SK-N-SH (cell line): ENCODE measurements at regions not wholly inside any gene's neighbourhood (a gene's known extent, or its start where the extent isn't known, plus 50 kb on each side); places are given as distances from the start of the nearest gene placed in this dataset.

Source experiments
- CTCF ChIA-PET: fragments of 300-600, 350-600 bp; formaldehyde crosslinking; extraction: SDS; loops from one replicate; lab custom pipeline; 2021; lab: Yijun Ruan, JAX
- POLR2A ChIA-PET: fragments of 350-600 bp; sonication (Branson Sonifier 250); formaldehyde crosslinking; extraction: SDS; loops from one replicate; lab custom pipeline; 2020; ENCODE audit warnings: antibody characterized with exemption, inconsistent platforms; lab: Yijun Ruan, JAX
- DNase-seq: peaks from one replicate; pipeline ENCODE4 v3.0.0; 2012
- H2AFZ ChIP-seq: fragments of 200-600 bp; sonication (generic); 2 replicates; pipeline ENCODE4 v1.8.1; 2016; ENCODE audit warnings: antibody characterized with exemption, mild to moderate bottlenecking, low read depth
- H3F3A ChIP-seq: fragments of 200-600 bp; sonication (generic); replicated peaks from 2 replicates; pipeline ENCODE3; 2016; ENCODE audit warnings: antibody characterized with exemption, mild to moderate bottlenecking; ENCODE audit not compliant: insufficient read depth
- H3K27ac ChIP-seq, 2 experiments: fragments of 200-500 bp in 1 of 2; fragments of 200-600 bp in 1 of 2; sonication (Bioruptor generic) in 1 of 2; sonication (generic), shearing (Covaris generic) in 1 of 2; 2 replicates each; pipeline versions ENCODE4 v1.5.1 to v1.6.1; 2014 to 2016; ENCODE audit warnings: low read depth in 2 of 2, inconsistent platforms in 1 of 2, low read length in 1 of 2, mild to moderate bottlenecking in 1 of 2, mixed read lengths in 1 of 2
- H3K27me3 ChIP-seq: fragments of 200-600 bp; sonication (generic), shearing (Covaris generic); 2 replicates; pipeline ENCODE4 v1.6.1; 2016; ENCODE audit warnings: mixed run types; ENCODE audit not compliant: insufficient read depth
- H3K36me3 ChIP-seq, 2 experiments: fragments of 200-500 bp in 1 of 2; fragments of 200-600 bp in 1 of 2; sonication (Bioruptor generic) in 1 of 2; sonication (generic) in 1 of 2; replicated peaks in 1 of 2; 2 replicates each; pipeline versions ENCODE3 to v1.5.1; 2014 to 2016; ENCODE audit warnings: low read length in 1 of 2, mild to moderate bottlenecking in 1 of 2; ENCODE audit not compliant: insufficient read depth in 2 of 2, control insufficient read depth in 1 of 2
- H3K4me1 ChIP-seq, 2 experiments: fragments of 200-500 bp in 1 of 2; fragments of 200-600 bp in 1 of 2; sonication (Bioruptor generic) in 1 of 2; sonication (generic), shearing (Covaris generic) in 1 of 2; 2 replicates each; pipeline versions ENCODE4 v1.5.1 to v1.6.1; 2014 to 2016; ENCODE audit warnings: low read depth in 1 of 2, low read length in 1 of 2, mixed run types in 1 of 2; ENCODE audit not compliant: insufficient read depth in 2 of 2, control insufficient read depth in 1 of 2
- H3K4me2 ChIP-seq: fragments of 200-600 bp; sonication (generic), shearing (Covaris generic); 2 replicates; pipeline ENCODE4 v1.6.1; 2017; ENCODE audit warnings: mixed run types
- H3K4me3 ChIP-seq, 2 experiments: fragments of 200-500 bp in 1 of 2; fragments of 200-600 bp in 1 of 2; sonication (Bioruptor generic) in 1 of 2; sonication (generic), shearing (Covaris generic) in 1 of 2; 2 replicates each; pipeline versions ENCODE4 v1.5.1 to v1.8.1; 2014 to 2016; ENCODE audit warnings: low read depth in 2 of 2, inconsistent platforms in 1 of 2, low read length in 1 of 2, mild to moderate bottlenecking in 1 of 2, mixed read lengths in 1 of 2, moderate library complexity in 1 of 2
- H3K79me2 ChIP-seq: fragments of 200-600 bp; sonication (generic); 2 replicates; pipeline ENCODE4 v1.8.1; 2017; ENCODE audit warnings: mild to moderate bottlenecking; ENCODE audit not compliant: insufficient read depth
- H3K9ac ChIP-seq: fragments of 200-600 bp; sonication (generic); 2 replicates; pipeline ENCODE4 v1.6.1; 2017; ENCODE audit warnings: mixed run types
- H3K9me2 ChIP-seq: fragments of 200-600 bp; sonication (generic); 2 replicates; pipeline ENCODE4 v1.6.1; 2017; ENCODE audit warnings: mixed run types
- H3K9me3 ChIP-seq: fragments of 200-600 bp; sonication (generic); 2 replicates; pipeline ENCODE4 v1.6.1; 2017; ENCODE audit warnings: mixed run types, mild to moderate bottlenecking, moderate library complexity
- H4K20me1 ChIP-seq: fragments of 200-600 bp; sonication (generic); 2 replicates; pipeline ENCODE4 v1.6.1; 2017; ENCODE audit warnings: mild to moderate bottlenecking, mixed run types; ENCODE audit not compliant: insufficient read depth
- CHD2 ChIP-seq: fragments of 150-350 bp; IDR thresholded peaks from 2 replicates; pipeline ENCODE4 v1.6.1; 2018; ENCODE audit warnings: low read length; ENCODE audit not compliant: partially characterized antibody
- ELF1 ChIP-seq: IDR thresholded peaks from 2 replicates; pipeline ENCODE4 v1.4.0; 2012
- FOSL2 ChIP-seq: IDR thresholded peaks from 2 replicates; pipeline ENCODE4 v1.4.0; 2012; ENCODE audit warnings: low read depth, mild to moderate bottlenecking, moderate library complexity, borderline replicate concordance
- FOXJ3 ChIP-seq: sonication (generic); formaldehyde crosslinking; IDR thresholded peaks from 2 replicates; pipeline ENCODE4 v1.5.1; 2020; ENCODE audit warnings: mild to moderate bottlenecking, missing genetic modification reagents
- GABPA ChIP-seq: IDR thresholded peaks from 2 replicates; pipeline ENCODE4 v1.4.0; 2012; ENCODE audit warnings: low read depth, mild to moderate bottlenecking
- GATA2 ChIP-seq: sonication (generic); formaldehyde crosslinking; IDR thresholded peaks from 2 replicates; pipeline ENCODE4 v1.5.0; 2020; ENCODE audit warnings: mild to moderate bottlenecking, missing genetic modification reagents
- JUND ChIP-seq: IDR thresholded peaks from 2 replicates; pipeline ENCODE4 v1.4.0; 2012
- MAX ChIP-seq: IDR thresholded peaks from 2 replicates; pipeline ENCODE4 v1.4.0; 2012; ENCODE audit warnings: low read depth
- MEF2A ChIP-seq: IDR thresholded peaks from 2 replicates; pipeline ENCODE4 v1.4.0; 2012; ENCODE audit warnings: low read depth, borderline replicate concordance
- NRF1 ChIP-seq: IDR thresholded peaks from 2 replicates; pipeline ENCODE4 v1.6.1; 2012; ENCODE audit warnings: low read depth, mild to moderate bottlenecking, low read length
- PBX3 ChIP-seq: IDR thresholded peaks from 2 replicates; pipeline ENCODE4; 2012
- POLR2AphosphoS5 ChIP-seq: IDR thresholded peaks from 2 replicates; pipeline ENCODE4 v1.6.1; 2012; ENCODE audit warnings: low read depth, low read length
- RCOR1 ChIP-seq: fragments of 150-350 bp; IDR thresholded peaks from 2 replicates; pipeline ENCODE4 v1.6.1; 2017; ENCODE audit warnings: antibody characterized with exemption, low read length
- RFX5 ChIP-seq: IDR thresholded peaks from 2 replicates; pipeline ENCODE4 v1.6.1; 2012; ENCODE audit warnings: mild to moderate bottlenecking, improper control_type of control experiment, low read length
- SMC3 ChIP-seq: IDR thresholded peaks from 2 replicates; pipeline ENCODE4 v1.6.1; 2012; ENCODE audit warnings: low read depth, low read length, improper control_type of control experiment
- TCF12 ChIP-seq: IDR thresholded peaks from 2 replicates; pipeline ENCODE4 v1.4.0; 2012
- USF1 ChIP-seq: IDR thresholded peaks from 2 replicates; pipeline ENCODE4 v1.4.0; 2012; ENCODE audit warnings: low read depth, borderline replicate concordance
- WGBS: methylation state at CpG from one replicate; pipeline ENCODE4 v1.1.6; 2017; ENCODE audit warnings: low lambda C conversion rate; 5-methylcytosine and 5-hydroxymethylcytosine counted together

GRCh38 chr5:93018461-93018860 lies 562.6 kb downstream of the NR2F1-AS1 start:
- Histone ChIP-seq H3K36me3 (no peaks in the 10 kb centered on the region), H3K27me3 (no peaks in the 10 kb centered on the region), H3K9me2 (no peaks in the 10 kb centered on the region), H3K27ac (peak overlapping the region in 1 of 2 experiments; percentile 1; a peak in 1 of 4 replicates), H2AFZ (no peak overlapping the region), H3K4me1 (peaks cover 0 to 5% of the 10 kb centered on the region in 2 experiments; a peak in 2 of 4 replicates), H3K79me2 (no peaks in the 10 kb centered on the region), H4K20me1 (no peaks in the 10 kb centered on the region), H3K4me2 (no peak overlapping the region), H3K4me3 (no peak overlapping the region), H3K9ac (no peak overlapping the region), H3F3A (peaks cover 7% of the 10 kb centered on the region), H3K9me3 (no peaks in the 10 kb centered on the region)
- POLR2A ChIA-PET: no interaction called here
- no peak for DNase-seq
- CTCF ChIA-PET: interaction anchor here (0.7 kb wide), 1 partner anchor 8 kb away, joined by 4 read pairs; no protein-coding TSS in a partner anchor
- TF ChIP-seq TCF12: peak; percentile 39
- peak; percentile 39 for TF ChIP-seq PBX3
- TF ChIP-seq CHD2: no peak

- H3K27me3 ChIP-seq: no peaks in the 10 kb centered on the region
- H3K4me2 ChIP-seq: no peak overlapping the region; the same call in 1 of the 2 replicates
- POLR2A ChIA-PET: no interaction called here
- no peaks in the 10 kb centered on the region for H3K9me2 ChIP-seq
- CTCF ChIA-PET: no interaction called here
- no peaks in the 10 kb centered on the region for H3K36me3 ChIP-seq
- H3K4me1 ChIP-seq: peaks cover 0 to 5% of the 10 kb centered on the region in 2 experiments; a peak in 2 of 4 replicates
- 24% methylated on average over 2 of the region's 2 CpGs for WGBS
- H3F3A ChIP-seq: peaks cover 5% of the 10 kb centered on the region
- TF ChIP-seq PBX3 (0 out of 2 replicates have a peak, but pooled peaks have one; percentile 10), TCF12 (peak; percentile 80), POLR2AphosphoS5 (no peak), JUND (peak; percentile 47), FOSL2 (peak; percentile 67)
- TF ChIP-seq, all 33 proteins: peak for 4
- DNase-seq: no peak
- H2AFZ ChIP-seq: 0 out of 2 replicates have a peak overlapping the region, but pooled peaks have one; percentile 26
- no peaks in the 10 kb centered on the region for H3K9me3 ChIP-seq
- H3K79me2 ChIP-seq: no peaks in the 10 kb centered on the region
- H3K4me3 ChIP-seq: no peak overlapping the region
- H4K20me1 ChIP-seq: no peaks in the 10 kb centered on the region
- no peak overlapping the region for H3K9ac ChIP-seq
- H3K27ac ChIP-seq: peak overlapping the region in 1 of 2 experiments; percentile 1; a peak in 1 of 4 replicates
These were observed 563.2 kb downstream of the NR2F1-AS1 start for GRCh38 chr5:93017849-93018248.

GRCh38 chr5:93017376-93017775 lies 563.6 kb downstream of the NR2F1-AS1 start:
- H4K20me1 ChIP-seq: no peaks in the 10 kb centered on the region
- ChIA-PET POLR2A (no interaction called here), CTCF (no interaction called here)
- peaks cover 5% of the 10 kb centered on the region for H3F3A ChIP-seq
- 93% methylated on average over 1 of the region's 1 CpG for WGBS
- H3K4me1 ChIP-seq: peaks cover 0 to 5% of the 10 kb centered on the region in 2 experiments; a peak in 2 of 4 replicates
- H3K9me3 ChIP-seq: no peaks in the 10 kb centered on the region
- 0 out of 2 replicates have a peak overlapping the region, but pooled peaks have one; percentile 26 for H2AFZ ChIP-seq
- H3K4me3 ChIP-seq: no peak overlapping the region
- H3K9ac ChIP-seq: no peak overlapping the region
- no peaks in the 10 kb centered on the region for H3K9me2 ChIP-seq
- TF ChIP-seq MEF2A (no peak), SMC3 (no peak), MAX (no peak), CHD2 (no peak), ELF1 (no peak), RCOR1 (no peak), USF1 (no peak), FOXJ3 (CRISPR knock-in tag) (no peak), NRF1 (no peak), GATA2 (no peak), GABPA (no peak), RFX5 (no peak)
- no peaks in the 10 kb centered on the region for H3K79me2 ChIP-seq
- no peaks in the 10 kb centered on the region for H3K27me3 ChIP-seq
- H3K27ac ChIP-seq: no peak overlapping the region
- no peak overlapping the region for H3K4me2 ChIP-seq
- DNase-seq: no peak
- H3K36me3 ChIP-seq: no peaks in the 10 kb centered on the region
